ENCODE measurements at regions not wholly inside any gene's neighbourhood (a gene's known extent, or its start where the extent isn't known, plus 50 kb on each side); places are given as distances from the start of the nearest gene placed in this dataset.

- TF ChIP-seq, protein P1, sequence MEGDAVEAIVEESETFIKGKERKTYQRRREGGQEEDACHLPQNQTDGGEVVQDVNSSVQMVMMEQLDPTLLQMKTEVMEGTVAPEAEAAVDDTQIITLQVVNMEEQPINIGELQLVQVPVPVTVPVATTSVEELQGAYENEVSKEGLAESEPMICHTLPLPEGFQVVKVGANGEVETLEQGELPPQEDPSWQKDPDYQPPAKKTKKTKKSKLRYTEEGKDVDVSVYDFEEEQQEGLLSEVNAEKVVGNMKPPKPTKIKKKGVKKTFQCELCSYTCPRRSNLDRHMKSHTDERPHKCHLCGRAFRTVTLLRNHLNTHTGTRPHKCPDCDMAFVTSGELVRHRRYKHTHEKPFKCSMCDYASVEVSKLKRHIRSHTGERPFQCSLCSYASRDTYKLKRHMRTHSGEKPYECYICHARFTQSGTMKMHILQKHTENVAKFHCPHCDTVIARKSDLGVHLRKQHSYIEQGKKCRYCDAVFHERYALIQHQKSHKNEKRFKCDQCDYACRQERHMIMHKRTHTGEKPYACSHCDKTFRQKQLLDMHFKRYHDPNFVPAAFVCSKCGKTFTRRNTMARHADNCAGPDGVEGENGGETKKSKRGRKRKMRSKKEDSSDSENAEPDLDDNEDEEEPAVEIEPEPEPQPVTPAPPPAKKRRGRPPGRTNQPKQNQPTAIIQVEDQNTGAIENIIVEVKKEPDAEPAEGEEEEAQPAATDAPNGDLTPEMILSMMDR (IDR thresholded peaks at IDR 0.05): no peak
- TF ChIP-seq POLR2A (IDR thresholded peaks at IDR 0.05): no peak
- intact Hi-C loops (cut with DNase I): no loop called here
- 84 to 92% methylated on average over 7 of the region's 7 CpGs for WGBS, 2 donors
- no peak for DNase-seq
- H3K27me3 ChIP-seq: no peaks in the 10 kb centered on the region
- no peak overlapping the region for H3K4me3 ChIP-seq (replicated peaks in 1 of 3)
- H3K27ac ChIP-seq: no peak overlapping the region
- H3K9me3 ChIP-seq: no peaks in the 10 kb centered on the region
- H3K4me1 ChIP-seq: peaks cover under 1 to 9% of the 10 kb centered on the region in 2 donors
- no peaks in the 10 kb centered on the region for H3K36me3 ChIP-seq
Observed at GRCh38 chr10:61830846-61831273, 70.6 kb upstream of the ARID5B start.

DNA sequence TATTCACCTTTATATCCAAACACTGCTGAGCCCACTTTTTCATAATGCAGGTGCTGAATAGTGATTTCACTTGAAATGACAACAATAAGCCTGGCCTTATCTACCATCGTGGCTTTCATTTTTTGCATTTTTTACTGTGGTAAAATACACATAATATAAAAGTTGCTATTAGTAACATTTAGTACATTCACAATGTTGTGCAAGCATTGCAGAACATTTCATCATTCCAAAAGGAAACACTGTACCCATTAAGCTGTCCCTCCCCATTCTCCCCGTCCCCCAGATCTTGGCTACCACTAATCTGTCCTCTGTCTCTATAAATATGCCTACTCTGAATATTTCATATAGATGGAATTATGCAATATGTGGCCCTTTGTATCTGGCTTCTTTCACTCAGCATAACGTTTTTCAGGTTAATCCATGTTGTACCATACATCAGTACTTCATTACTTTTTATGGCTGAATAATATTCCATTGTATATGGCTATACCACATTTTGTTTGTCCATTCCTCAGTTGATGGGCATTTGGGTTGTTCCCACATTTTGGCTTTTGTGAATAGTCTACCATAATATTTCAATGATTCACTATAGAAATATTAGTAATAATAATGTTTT lies 68.5 kb upstream of the ARID5B start:
- no peak for DNase-seq
- H3K9me3 ChIP-seq: no peaks in the 10 kb centered on the region
- H3K4me1 ChIP-seq: peaks cover 12 to 26% of the 10 kb centered on the region in 2 donors
- H3K27ac ChIP-seq: no peak overlapping the region
- no peaks in the 10 kb centered on the region for H3K27me3 ChIP-seq
- 90 to 91% methylated on average over 3 of the region's 3 CpGs for WGBS, 2 donors
- intact Hi-C loops (cut with DNase I): no loop called here
- H3K4me3 ChIP-seq (replicated peaks in 1 of 3): no peak overlapping the region
- no peaks in the 10 kb centered on the region for H3K36me3 ChIP-seq
- no peak for TF ChIP-seq POLR2A (IDR thresholded peaks at IDR 0.05)
- TF ChIP-seq, protein P1 (IDR thresholded peaks at IDR 0.05): no peak

DNA sequence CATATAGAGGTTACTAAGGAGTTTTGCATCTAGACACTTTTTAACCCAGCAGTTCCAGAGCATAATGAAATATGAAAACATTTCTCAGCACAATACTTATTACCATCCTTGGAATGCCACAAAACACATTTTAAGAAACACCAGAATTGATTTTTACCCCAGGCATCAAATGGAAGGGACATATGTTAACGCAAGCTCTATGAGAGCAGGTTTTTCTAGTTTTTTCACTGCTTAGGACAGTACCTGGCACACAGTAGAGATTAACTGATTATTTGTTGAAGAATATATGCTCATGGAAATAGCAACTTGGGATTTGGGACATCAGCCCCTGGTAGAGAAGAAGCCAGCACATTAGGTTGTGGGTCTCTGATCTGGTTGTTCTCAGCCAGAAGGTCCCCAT lies 67.0 kb upstream of the ARID5B start:
- Histone ChIP-seq H3K9me3 (no peaks in the 10 kb centered on the region), H3K27me3 (no peaks in the 10 kb centered on the region), H3K4me1 (peaks cover 12 to 26% of the 10 kb centered on the region in 2 donors), H3K4me3 (replicated peaks in 1 of 3) (no peak overlapping the region), H3K27ac (no peak overlapping the region), H3K36me3 (no peaks in the 10 kb centered on the region)
- DNase-seq: no peak
- WGBS, 2 donors: 97 to 100% methylated on average over 1 of the region's 1 CpG
- intact Hi-C loops (cut with DNase I): no loop called here
- TF ChIP-seq, protein P1 (IDR thresholded peaks at IDR 0.05): no peak
- TF ChIP-seq POLR2A (IDR thresholded peaks at IDR 0.05): no peak

DNA sequence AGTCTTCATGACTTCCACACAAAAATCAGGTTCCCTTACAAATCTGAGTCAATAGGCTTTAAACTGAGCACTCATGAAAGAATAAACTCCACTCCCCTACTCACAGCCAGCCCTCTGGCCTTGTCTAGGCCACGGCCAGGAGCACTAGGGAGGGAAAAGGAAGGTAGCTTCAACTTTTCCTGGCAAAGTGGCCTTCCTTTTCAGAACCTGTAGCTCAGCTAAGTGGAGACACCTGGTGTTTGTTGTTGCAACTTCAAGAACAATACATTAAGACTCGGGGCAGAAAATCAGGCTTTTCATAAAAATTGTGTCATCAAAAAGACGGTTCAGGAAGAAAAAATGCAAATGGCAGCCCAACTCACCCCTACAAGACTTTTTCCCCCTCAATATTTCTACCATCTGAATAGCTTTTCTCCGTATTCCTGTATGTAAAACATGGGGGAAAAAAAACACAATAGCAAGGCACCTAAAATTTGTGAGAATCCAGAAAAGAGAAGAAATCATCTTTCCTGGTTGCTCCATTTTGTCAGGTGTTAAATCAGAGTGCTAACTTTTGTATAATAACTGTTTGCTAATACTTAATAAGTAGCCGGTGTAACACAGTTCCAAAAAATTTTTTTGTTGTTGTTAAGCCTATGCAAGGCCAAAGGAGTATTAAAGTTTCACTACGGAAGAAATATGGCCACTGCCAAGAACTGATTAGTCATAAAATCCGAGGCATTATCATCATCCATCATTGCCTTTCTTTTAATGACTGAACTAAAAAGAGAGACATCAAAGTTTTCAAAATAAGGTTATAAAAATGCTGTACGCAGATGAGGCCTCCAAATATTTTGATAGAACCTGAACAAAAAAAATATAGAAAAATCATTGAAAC lies 66.2 kb upstream of the ARID5B start:
- H3K4me3 ChIP-seq (replicated peaks in 1 of 3): no peak overlapping the region
- no peaks in the 10 kb centered on the region for H3K27me3 ChIP-seq
- no peaks in the 10 kb centered on the region for H3K36me3 ChIP-seq
- 53 to 58% methylated on average over 8 of the region's 8 CpGs for WGBS, 2 donors
- intact Hi-C loops (cut with DNase I): no loop called here
- no peak for DNase-seq
- peaks cover 12 to 26% of the 10 kb centered on the region in 2 donors for H3K4me1 ChIP-seq
- H3K9me3 ChIP-seq: no peaks in the 10 kb centered on the region
- no peak for TF ChIP-seq POLR2A (IDR thresholded peaks at IDR 0.05)
- TF ChIP-seq, protein P1 (IDR thresholded peaks at IDR 0.05): peak in 4 of 6 experiments; percentile 40 to 54 (median 48)
- H3K27ac ChIP-seq: peak overlapping the region in 1 of 3 donors; percentile 11
